ENCODE measurements at regions not wholly inside any gene's neighbourhood (a gene's known extent, or its start where the extent isn't known, plus 50 kb on each side); places are given as distances from the start of the nearest gene placed in this dataset.

GRCh38 chr17:13087802-13088201 is 70.0 kb upstream of the ELAC2 start:
- no peak overlapping the region for H3K4me3 ChIP-seq (ENCODE audit: low read length)
- TF ChIP-seq CTCF (conservative IDR thresholded peaks at IDR 0.05; ENCODE audit: low read length) = no peak
- DNase-seq (ENCODE audit: low read depth) = no peak

DNA sequence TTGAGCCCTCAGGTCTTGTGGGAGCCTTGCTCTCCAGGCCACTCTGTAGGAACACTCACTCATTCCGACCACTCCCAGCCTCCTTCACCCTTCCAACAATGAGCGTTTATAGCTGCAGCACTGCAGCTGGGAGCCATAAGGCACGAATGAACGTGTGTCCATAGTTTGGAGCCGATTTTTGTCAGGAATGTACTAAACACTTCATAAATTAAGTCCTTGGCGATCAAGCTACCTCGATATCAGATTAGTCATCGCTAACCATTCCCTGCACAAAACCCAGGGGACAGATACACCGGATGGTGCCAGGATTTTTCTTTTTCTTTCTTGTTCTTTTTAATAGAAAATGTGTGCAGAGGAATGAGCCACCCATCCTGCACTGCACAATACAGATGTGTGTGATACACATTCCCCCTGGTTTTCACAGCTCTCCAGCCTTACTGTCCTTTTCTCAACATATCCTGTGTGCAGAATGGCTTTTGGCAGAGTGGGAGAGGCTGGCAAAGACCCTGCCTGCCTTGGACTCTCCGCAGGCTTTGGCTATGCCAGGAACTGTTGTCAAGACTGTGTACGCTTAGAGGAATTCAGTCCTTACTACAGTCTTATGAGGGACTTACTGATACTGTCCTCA is 68.4 kb upstream of the ELAC2 start:
- H3K4me3 ChIP-seq (ENCODE audit: low read length) = no peak overlapping the region

DNA sequence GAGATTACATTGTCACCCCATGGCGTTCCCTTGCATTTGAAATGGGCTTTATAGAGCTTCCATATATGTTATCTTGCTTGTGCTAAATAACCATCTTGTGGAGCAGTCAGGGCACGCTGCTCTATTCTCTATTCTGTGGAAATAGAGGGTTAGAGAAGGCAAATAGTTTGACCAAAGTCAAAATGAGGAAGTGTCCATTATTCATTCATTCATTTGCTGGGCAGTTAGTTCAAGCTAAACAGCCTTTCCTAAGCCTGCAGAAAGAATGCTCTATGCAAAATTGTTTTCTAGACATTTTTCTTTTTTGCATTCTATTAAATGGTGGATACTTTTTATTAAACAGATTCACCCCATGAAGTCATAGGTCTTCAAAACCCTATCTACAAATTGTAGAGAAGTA is 67.8 kb upstream of the ELAC2 start:
- no peak overlapping the region for H3K4me3 ChIP-seq (ENCODE audit: low read length)
- no peak for TF ChIP-seq CTCF (conservative IDR thresholded peaks at IDR 0.05; ENCODE audit: low read length)
- DNase-seq (ENCODE audit: low read depth) = no peak

More for the DNA sequence above, 68.4 kb upstream of the ELAC2 start:
- peak; percentile 93 for DNase-seq (ENCODE audit: low read depth)
- no peak for TF ChIP-seq CTCF (conservative IDR thresholded peaks at IDR 0.05; ENCODE audit: low read length)

GRCh38 chr17:13084420-13084819 is 66.6 kb upstream of the ELAC2 start:
- no peak for TF ChIP-seq CTCF (conservative IDR thresholded peaks at IDR 0.05; ENCODE audit: low read length)
- no peak overlapping the region for H3K4me3 ChIP-seq (ENCODE audit: low read length)
- DNase-seq (ENCODE audit: low read depth) = no peak

DNA sequence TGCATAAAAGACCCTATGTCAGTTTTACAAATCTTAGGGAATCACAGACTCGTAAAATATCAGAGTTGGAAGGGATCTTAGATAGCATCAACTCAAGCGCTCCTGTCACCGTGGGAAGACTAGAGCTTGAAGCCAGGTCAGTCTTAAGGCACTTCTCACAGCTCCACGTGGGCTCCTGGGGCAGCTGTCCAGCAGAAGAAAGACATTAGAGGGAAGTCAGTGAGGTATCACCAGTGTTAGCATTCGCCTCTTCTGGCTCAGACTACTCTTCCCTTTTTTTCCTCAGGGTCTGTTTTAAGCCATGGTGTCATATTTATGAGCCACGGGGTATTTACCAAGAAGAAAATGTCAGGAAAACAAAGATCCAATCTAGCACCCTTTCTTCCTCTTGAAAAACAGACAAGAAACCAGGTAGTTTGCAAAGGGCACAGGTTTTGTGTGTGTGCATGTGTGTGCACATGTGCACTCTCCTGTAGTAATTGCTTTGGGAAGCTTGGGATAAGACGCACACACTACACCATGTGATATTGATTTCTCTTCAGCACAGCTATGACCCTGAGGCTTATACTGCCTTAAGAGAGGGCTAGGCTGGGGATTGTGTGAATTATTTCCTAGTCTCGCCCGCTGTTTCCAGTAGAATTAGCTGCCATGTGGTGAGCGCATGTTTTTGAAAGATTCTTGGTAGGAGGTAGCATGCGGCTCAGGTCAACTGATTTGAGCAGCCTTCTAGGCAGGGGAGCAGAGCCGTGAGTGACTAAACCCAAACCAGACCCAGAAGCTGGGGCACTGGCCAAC is 61.0 kb upstream of the ELAC2 start:
- TF ChIP-seq CTCF (conservative IDR thresholded peaks at IDR 0.05; ENCODE audit: low read length) = no peak
- H3K4me3 ChIP-seq (ENCODE audit: low read length) = no peak overlapping the region
- peak; percentile 41 for DNase-seq (ENCODE audit: low read depth)

- H3K4me3 ChIP-seq (ENCODE audit: low read length) = no peak overlapping the region
- DNase-seq (ENCODE audit: low read depth) = peak; percentile 77
- TF ChIP-seq CTCF (conservative IDR thresholded peaks at IDR 0.05; ENCODE audit: low read length) = no peak
Measured at GRCh38 chr17:13076905-13077304, 59.1 kb upstream of the ELAC2 start.

DNA sequence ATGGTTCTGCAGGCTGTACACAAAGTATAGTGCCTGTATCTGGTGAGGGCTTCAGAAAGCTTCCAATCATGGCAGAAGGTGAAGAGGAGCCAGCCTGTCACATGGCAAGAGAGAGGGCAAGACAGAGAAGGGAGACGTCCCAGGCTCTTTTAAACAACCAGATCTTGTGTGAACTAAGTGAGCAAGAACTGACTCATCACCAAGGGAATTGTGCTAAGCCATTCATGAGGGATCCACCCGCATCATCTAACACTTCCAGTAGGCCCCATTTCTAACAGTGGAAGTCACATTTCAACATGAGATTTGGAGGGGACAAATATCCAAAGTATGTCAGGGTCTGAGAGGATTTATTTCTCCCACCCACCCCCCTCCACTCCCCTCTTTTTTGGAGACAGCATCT is 56.2 kb upstream of the ELAC2 start:
- no peak for TF ChIP-seq CTCF (conservative IDR thresholded peaks at IDR 0.05; ENCODE audit: low read length)
- no peak overlapping the region for H3K4me3 ChIP-seq (ENCODE audit: low read length)
- DNase-seq (ENCODE audit: low read depth) = peak; percentile 69
